Activated T-helper 1 cell treated with anti-CD3 and anti-CD28 coated beads, Interleukin-12 subunit alpha, Interleukin-12 subunit beta, Interleukin-2, Interleukin-4 antibody, amounts not matched to agents 30 ng/mL and 10 ng/mL and 1 ng/mL, durations not matched to agents 14 hours and 24 hours and 36 hours (primary cell): ENCODE measurements at regions not wholly inside any gene's neighbourhood (a gene's known extent, or its start where the extent isn't known, plus 50 kb on each side); places are given as distances from the start of the nearest gene placed in this dataset.

ENCODE experiments used
- DNase-seq: peaks from one replicate; pipeline ENCODE4 v3.0.0; 2021; ENCODE audit warnings: low spot score
- H3K27ac Mint-ChIP-seq: one replicate; pipeline ENCODE4 v1.8.0; 2021; ENCODE audit warnings: mild to moderate bottlenecking, mixed read lengths
- H3K27me3 Mint-ChIP-seq: one replicate; pipeline ENCODE4 v1.8.0; 2022; ENCODE audit warnings: mild to moderate bottlenecking, moderate library complexity, mixed read lengths; ENCODE audit not compliant: insufficient read depth
- H3K36me3 Mint-ChIP-seq: one replicate; pipeline ENCODE4 v1.8.0; 2021; ENCODE audit warnings: low read depth, mixed read lengths
- H3K4me1 Mint-ChIP-seq: one replicate; pipeline ENCODE4 v1.8.0; 2021; ENCODE audit warnings: low read depth, mixed read lengths
- H3K4me3 Mint-ChIP-seq: one replicate; pipeline ENCODE4 v1.8.0; 2021; ENCODE audit warnings: mild to moderate bottlenecking, moderate library complexity, mixed read lengths
- H3K9me3 Mint-ChIP-seq: one replicate; pipeline ENCODE4 v1.8.0; 2021; ENCODE audit warnings: mixed read lengths
- intact Hi-C: fragments of 100-400 bp; cut with micrococcal nuclease; formaldehyde crosslinking; loops from one replicate; pipeline ENCODE4 v1.15.1; 2024

GRCh38 chrX:40262157-40263013 lies 164.6 kb upstream of the BCOR start:
- Mint-ChIP-seq H3K9me3 (no peaks in the 10 kb centered on the region), H3K27me3 (peaks cover 1% of the 10 kb centered on the region), H3K27ac (no peak overlapping the region), H3K4me1 (peaks cover 6% of the 10 kb centered on the region), H3K36me3 (no peaks in the 10 kb centered on the region), H3K4me3 (no peak overlapping the region)
- intact Hi-C loops, result loop anchor here (10.0 kb wide), 2 partner anchors 448 to 528 kb away; no protein-coding TSS in a partner anchor
- no peak for DNase-seq

- Mint-ChIP-seq H3K4me3 (no peak overlapping the region), H3K27me3 (no peaks in the 10 kb centered on the region), H3K4me1 (peaks cover 6% of the 10 kb centered on the region), H3K27ac (no peak overlapping the region), H3K36me3 (no peaks in the 10 kb centered on the region), H3K9me3 (no peaks in the 10 kb centered on the region)
- intact Hi-C loops, result loop anchor here (10.0 kb wide), 2 partner anchors 447 to 527 kb away; no protein-coding TSS in a partner anchor
- no peak for DNase-seq
Measured at GRCh38 chrX:40261833-40262156, 164.0 kb upstream of the BCOR start.

- no peaks in the 10 kb centered on the region for H3K27me3 Mint-ChIP-seq
- no peak overlapping the region for H3K27ac Mint-ChIP-seq
- H3K4me3 Mint-ChIP-seq, result no peak overlapping the region
- no peaks in the 10 kb centered on the region for H3K4me1 Mint-ChIP-seq
- H3K36me3 Mint-ChIP-seq, result no peaks in the 10 kb centered on the region
- intact Hi-C loops, result loop anchor here (10.0 kb wide), 2 partner anchors 445 to 525 kb away; no protein-coding TSS in a partner anchor
- H3K9me3 Mint-ChIP-seq, result no peaks in the 10 kb centered on the region
- DNase-seq, result no peak
Measured at GRCh38 chrX:40260146-40260747, 162.5 kb upstream of the BCOR start.

DNA sequence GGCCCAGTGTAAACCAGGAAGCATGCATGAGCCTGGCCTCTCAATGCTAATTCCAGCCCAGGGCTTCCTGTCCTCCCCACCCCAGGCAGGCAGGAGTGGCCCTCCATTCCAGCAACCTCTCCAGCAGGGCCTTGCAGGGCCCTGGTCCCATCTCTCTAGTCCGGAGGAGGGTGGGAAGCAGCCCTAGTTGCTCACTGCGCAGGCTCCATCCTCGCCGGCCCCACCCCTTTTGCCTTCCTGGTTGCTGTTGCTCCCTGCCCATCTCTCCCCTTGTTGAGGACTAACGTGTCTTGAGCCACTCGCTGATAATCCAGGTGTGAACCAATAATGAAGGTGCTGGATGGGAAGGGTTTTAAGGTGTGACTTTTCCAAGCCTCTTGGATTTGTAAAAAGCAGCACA lies 161.2 kb upstream of the BCOR start:
- no peaks in the 10 kb centered on the region for H3K9me3 Mint-ChIP-seq
- H3K4me3 Mint-ChIP-seq, result no peak overlapping the region
- no peaks in the 10 kb centered on the region for H3K36me3 Mint-ChIP-seq
- no peak overlapping the region for H3K27ac Mint-ChIP-seq
- no peaks in the 10 kb centered on the region for H3K27me3 Mint-ChIP-seq
- DNase-seq, result no peak
- intact Hi-C loops, result no loop called here
- no peaks in the 10 kb centered on the region for H3K4me1 Mint-ChIP-seq

- Mint-ChIP-seq H3K27ac (no peak overlapping the region), H3K4me1 (no peaks in the 10 kb centered on the region)
- intact Hi-C loops, result no loop called here
Measured at GRCh38 chrX:40253771-40254170, 156.0 kb upstream of the BCOR start.

DNA sequence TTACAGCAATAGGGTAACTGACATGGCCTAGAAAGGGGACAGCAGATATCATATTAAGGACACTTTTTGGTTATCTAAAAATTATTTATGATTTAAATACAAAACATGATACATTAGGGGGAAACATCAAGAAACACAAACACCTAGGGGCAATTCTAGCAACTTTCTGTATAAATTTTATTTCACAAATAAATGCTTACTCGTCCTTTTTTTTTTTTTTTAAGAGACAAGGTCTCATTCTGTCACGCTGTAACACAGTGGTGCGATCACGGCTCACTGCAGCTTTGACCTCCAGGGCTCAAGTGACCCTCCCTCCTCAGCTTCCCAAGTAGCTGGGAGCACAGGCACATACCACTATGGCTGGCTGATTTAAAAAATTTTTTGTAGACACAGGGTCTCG lies 151.8 kb upstream of the BCOR start:
- H3K9me3 Mint-ChIP-seq, result no peaks in the 10 kb centered on the region
- no peak for DNase-seq
- peaks cover 5% of the 10 kb centered on the region for H3K27me3 Mint-ChIP-seq
- no peak overlapping the region for H3K27ac Mint-ChIP-seq
- no peak overlapping the region for H3K4me3 Mint-ChIP-seq
- intact Hi-C loops, result no loop called here
- no peaks in the 10 kb centered on the region for H3K36me3 Mint-ChIP-seq
- H3K4me1 Mint-ChIP-seq, result peaks cover 12% of the 10 kb centered on the region

More at GRCh38 chrX:40253771-40254170, 156.0 kb upstream of the BCOR start:
- no peak overlapping the region for H3K4me3 Mint-ChIP-seq
- no peak for DNase-seq
- H3K9me3 Mint-ChIP-seq, result no peaks in the 10 kb centered on the region
- H3K27me3 Mint-ChIP-seq, result peaks cover 5% of the 10 kb centered on the region
- H3K36me3 Mint-ChIP-seq, result no peaks in the 10 kb centered on the region

DNA sequence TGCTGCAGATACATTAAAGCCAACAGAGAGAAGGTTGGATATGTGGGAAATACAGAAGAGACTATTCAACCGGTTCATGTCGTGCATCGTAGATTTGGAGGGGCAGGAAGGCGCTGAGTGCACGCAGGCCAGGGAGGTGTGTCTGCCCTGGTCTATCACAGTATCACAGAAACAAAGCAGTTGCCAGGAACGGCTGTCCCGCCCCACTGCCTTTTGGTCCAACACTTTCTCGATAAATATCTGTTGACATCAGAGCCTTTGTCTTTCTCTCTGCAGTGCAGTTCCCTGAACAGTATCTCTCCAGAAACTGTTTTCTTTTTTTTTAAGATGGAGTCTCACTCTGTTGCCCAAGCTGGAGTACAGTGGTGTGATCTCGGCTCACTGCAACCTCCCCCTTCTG lies 151.1 kb upstream of the BCOR start:
- H3K4me3 Mint-ChIP-seq, result no peak overlapping the region
- intact Hi-C loops, result no loop called here
- H3K9me3 Mint-ChIP-seq, result no peaks in the 10 kb centered on the region
- H3K36me3 Mint-ChIP-seq, result no peaks in the 10 kb centered on the region
- DNase-seq, result no peak
- no peak overlapping the region for H3K27ac Mint-ChIP-seq
- peaks cover 12% of the 10 kb centered on the region for H3K4me1 Mint-ChIP-seq
- peaks cover 5% of the 10 kb centered on the region for H3K27me3 Mint-ChIP-seq

DNA sequence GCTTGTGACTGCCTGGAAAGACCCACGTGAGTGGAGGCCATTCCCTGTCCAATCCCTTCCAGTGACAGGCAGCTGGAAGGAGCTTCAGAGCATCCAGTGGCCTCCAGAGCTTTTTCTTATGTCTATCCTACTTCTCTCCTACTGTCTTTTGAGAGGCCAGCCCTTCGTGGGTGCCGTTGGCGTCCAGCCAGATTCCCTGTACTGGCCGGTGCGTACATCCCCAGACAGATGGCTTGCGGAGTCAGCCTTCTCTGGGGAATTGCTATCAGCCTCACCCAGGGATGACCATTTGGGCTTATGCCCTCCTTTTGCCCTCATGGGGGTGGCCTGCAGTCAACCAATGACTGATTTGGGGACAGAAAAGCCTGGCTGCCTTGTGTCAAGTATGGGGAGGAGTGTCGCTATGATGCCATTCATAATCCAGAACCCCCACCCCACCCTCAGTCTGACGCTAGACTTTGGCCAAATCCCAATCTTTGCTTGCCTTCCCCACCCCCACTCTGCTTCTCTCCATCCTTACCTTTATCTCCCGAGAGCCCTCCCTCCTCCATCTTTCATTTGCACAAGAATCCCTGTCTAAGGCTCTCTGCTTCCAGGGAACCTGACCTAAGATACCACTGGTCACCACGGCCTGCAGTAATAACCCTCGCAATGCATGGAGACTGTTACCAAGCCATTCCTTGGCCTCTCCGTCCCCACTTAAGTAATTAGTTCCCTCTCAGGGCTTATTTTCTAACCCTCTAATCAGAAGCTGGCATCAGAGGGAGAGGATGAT lies 150.3 kb upstream of the BCOR start:
- H3K36me3 Mint-ChIP-seq, result no peaks in the 10 kb centered on the region

DNA sequence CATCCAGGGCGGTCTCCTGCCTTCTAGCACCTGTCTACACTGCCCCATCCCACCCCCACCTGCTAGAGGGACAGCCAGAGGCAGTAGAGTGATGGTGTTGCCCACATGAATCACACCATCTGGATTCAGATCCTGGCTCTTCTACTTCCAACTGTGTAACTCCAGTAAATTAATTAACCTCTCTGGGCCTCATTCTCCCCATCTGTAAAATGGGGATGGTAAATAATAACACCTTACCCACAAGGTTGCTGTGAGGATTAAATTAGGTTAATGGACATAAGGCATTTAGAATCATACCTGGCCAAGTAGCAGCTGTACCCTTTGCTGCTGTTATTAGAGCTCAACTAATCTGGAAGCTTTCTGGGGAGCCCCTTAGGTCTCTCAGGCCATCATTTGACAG lies 149.6 kb upstream of the BCOR start:
- DNase-seq, result no peak
- Mint-ChIP-seq H3K27ac (no peak overlapping the region), H3K36me3 (no peaks in the 10 kb centered on the region), H3K9me3 (no peaks in the 10 kb centered on the region), H3K4me3 (no peak overlapping the region), H3K27me3 (peaks cover 5% of the 10 kb centered on the region), H3K4me1 (peaks cover 12% of the 10 kb centered on the region)
- intact Hi-C loops, result no loop called here

More for the DNA sequence above, 150.3 kb upstream of the BCOR start:
- H3K4me1 Mint-ChIP-seq, result peaks cover 12% of the 10 kb centered on the region
- H3K27ac Mint-ChIP-seq, result no peak overlapping the region
- no peak for DNase-seq
- H3K4me3 Mint-ChIP-seq, result no peak overlapping the region
- peaks cover 5% of the 10 kb centered on the region for H3K27me3 Mint-ChIP-seq
- intact Hi-C loops, result no loop called here
- H3K9me3 Mint-ChIP-seq, result no peaks in the 10 kb centered on the region

DNA sequence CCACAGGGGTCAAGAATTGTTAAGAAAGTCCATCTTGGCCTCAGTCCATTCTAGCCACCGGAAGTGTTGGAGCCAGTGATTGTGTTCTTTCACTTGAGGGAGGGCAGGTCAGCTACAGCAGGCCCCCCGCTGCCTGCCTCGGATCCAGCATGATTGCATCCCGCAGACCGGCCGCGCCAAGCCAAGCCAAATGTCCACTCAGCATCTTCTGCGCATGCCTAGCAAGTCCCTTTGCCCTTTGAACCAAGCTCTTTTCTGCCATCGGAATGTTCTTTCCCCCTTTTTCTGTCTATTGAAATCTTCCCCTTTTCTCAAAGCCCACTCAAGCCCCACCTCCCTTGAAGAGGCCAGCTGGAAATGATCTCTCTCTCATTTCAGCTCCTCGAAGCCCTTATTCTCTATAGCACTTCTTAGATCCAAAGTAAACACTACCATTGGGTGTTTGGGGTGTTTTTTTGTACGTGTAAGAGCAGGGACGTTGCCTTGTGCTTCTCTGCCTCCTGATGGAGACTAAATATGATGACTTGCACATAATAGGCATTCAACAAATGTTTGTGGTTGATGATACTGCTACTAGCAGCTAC lies 147.8 kb upstream of the BCOR start:
- no peak overlapping the region for H3K4me3 Mint-ChIP-seq
- peaks cover 12% of the 10 kb centered on the region for H3K4me1 Mint-ChIP-seq
- no peak for DNase-seq
- H3K36me3 Mint-ChIP-seq, result no peaks in the 10 kb centered on the region
- no peaks in the 10 kb centered on the region for H3K27me3 Mint-ChIP-seq
- no peak overlapping the region for H3K27ac Mint-ChIP-seq
- intact Hi-C loops, result no loop called here
- H3K9me3 Mint-ChIP-seq, result no peaks in the 10 kb centered on the region

DNA sequence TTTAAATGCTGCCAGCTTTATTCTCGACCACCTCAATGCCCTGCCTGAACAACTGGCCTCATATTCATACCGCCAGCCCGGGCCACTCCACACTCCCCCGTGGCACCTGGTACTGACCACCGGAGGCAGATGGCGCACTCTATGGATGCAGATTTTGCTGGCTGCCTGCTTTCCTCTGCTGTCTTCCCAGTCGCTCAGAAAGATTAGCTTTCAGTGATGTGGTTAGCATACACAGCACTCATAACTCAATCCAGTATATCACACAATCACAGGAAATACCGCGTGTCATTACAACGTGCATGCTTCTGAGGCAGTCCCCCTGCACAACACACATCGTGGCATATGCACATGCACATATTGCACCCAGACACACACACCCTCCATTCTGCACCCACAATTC lies 147.2 kb upstream of the BCOR start:
- no peaks in the 10 kb centered on the region for H3K9me3 Mint-ChIP-seq
- DNase-seq, result no peak
- no peak overlapping the region for H3K4me3 Mint-ChIP-seq
- H3K27me3 Mint-ChIP-seq, result no peaks in the 10 kb centered on the region
- H3K4me1 Mint-ChIP-seq, result peaks cover 12% of the 10 kb centered on the region
- no peak overlapping the region for H3K27ac Mint-ChIP-seq
- no peaks in the 10 kb centered on the region for H3K36me3 Mint-ChIP-seq
- intact Hi-C loops, result no loop called here

- intact Hi-C loops, result no loop called here
- no peak overlapping the region for H3K27ac Mint-ChIP-seq
- H3K4me1 Mint-ChIP-seq, result peaks cover 12% of the 10 kb centered on the region
Measured at GRCh38 chrX:40243755-40244515, 146.2 kb upstream of the BCOR start.

More at GRCh38 chrX:40243755-40244515, 146.2 kb upstream of the BCOR start:
- Mint-ChIP-seq H3K36me3 (no peaks in the 10 kb centered on the region), H3K4me3 (no peak overlapping the region), H3K9me3 (no peaks in the 10 kb centered on the region), H3K27me3 (no peaks in the 10 kb centered on the region)
- DNase-seq, result no peak
